BE2C (cell line): ENCODE measurements at regions not wholly inside any gene's neighbourhood (a gene's known extent, or its start where the extent isn't known, plus 50 kb on each side); places are given as distances from the start of the nearest gene placed in this dataset.

Source experiments
- DNase-seq: peaks from one replicate; pipeline ENCODE4 v3.0.0-alpha.2; 2020
- H3K27me3 ChIP-seq: fragments of 250-450 bp; sonication (Bioruptor Pico); 2 replicates; pipeline ENCODE4 v1.5.1; 2020; ENCODE audit warnings: mild to moderate bottlenecking
- H3K36me3 ChIP-seq: fragments of 250-450 bp; sonication (Bioruptor Pico); 2 replicates; pipeline ENCODE4 v1.5.1; 2020; ENCODE audit warnings: mild to moderate bottlenecking
- H3K4me1 ChIP-seq: fragments of 250-450 bp; sonication (Bioruptor Pico); 2 replicates; pipeline ENCODE4 v1.5.1; 2020
- H3K4me3 ChIP-seq: 2 replicates; pipeline ENCODE4 v1.5.1; 2011; ENCODE audit warnings: low read depth, low read length
- H3K9me3 ChIP-seq: fragments of 250-450 bp; sonication (Bioruptor Pico); 2 replicates; pipeline ENCODE4 v1.5.1; 2020
- CTCF ChIP-seq: IDR thresholded peaks from 2 replicates; pipeline ENCODE4 v1.5.1; 2012; ENCODE audit warnings: mild to moderate bottlenecking, low read depth, low read length

- no peak overlapping the region for H3K4me3 ChIP-seq
- H3K36me3 ChIP-seq = no peaks in the 10 kb centered on the region
- H3K27me3 ChIP-seq = no peaks in the 10 kb centered on the region
- no peaks in the 10 kb centered on the region for H3K4me1 ChIP-seq
- no peaks in the 10 kb centered on the region for H3K9me3 ChIP-seq
- no peak for TF ChIP-seq CTCF
- DNase-seq = no peak
These were observed 55.4 kb upstream of the FUT8 start for GRCh38 chr14:65357113-65357512.

- Histone ChIP-seq H3K27me3 (no peaks in the 10 kb centered on the region), H3K4me1 (no peaks in the 10 kb centered on the region), H3K36me3 (no peaks in the 10 kb centered on the region), H3K4me3 (no peak overlapping the region), H3K9me3 (no peaks in the 10 kb centered on the region)
- TF ChIP-seq CTCF = no peak
- no peak for DNase-seq
These were observed 54.8 kb upstream of the FUT8 start for GRCh38 chr14:65357689-65358088.

GRCh38 chr14:65359503-65359902 lies 53.0 kb upstream of the FUT8 start:
- H3K4me3 ChIP-seq = no peak overlapping the region
- peak; percentile 7; the same call in 1 of the 2 replicates for TF ChIP-seq CTCF
- H3K4me1 ChIP-seq = no peaks in the 10 kb centered on the region
- DNase-seq = no peak
- no peaks in the 10 kb centered on the region for H3K27me3 ChIP-seq
- no peaks in the 10 kb centered on the region for H3K9me3 ChIP-seq
- H3K36me3 ChIP-seq = no peaks in the 10 kb centered on the region

GRCh38 chr14:65360144-65360784 lies 52.3 kb upstream of the FUT8 start:
- no peaks in the 10 kb centered on the region for H3K27me3 ChIP-seq
- no peak for TF ChIP-seq CTCF
- no peak for DNase-seq
- no peak overlapping the region for H3K4me3 ChIP-seq
- no peaks in the 10 kb centered on the region for H3K9me3 ChIP-seq
- no peaks in the 10 kb centered on the region for H3K36me3 ChIP-seq
- H3K4me1 ChIP-seq = no peaks in the 10 kb centered on the region

GRCh38 chr14:65361920-65362319 lies 50.6 kb upstream of the FUT8 start:
- Histone ChIP-seq H3K9me3 (no peaks in the 10 kb centered on the region), H3K36me3 (no peaks in the 10 kb centered on the region), H3K27me3 (no peaks in the 10 kb centered on the region), H3K4me3 (no peak overlapping the region), H3K4me1 (no peaks in the 10 kb centered on the region)
- TF ChIP-seq CTCF = no peak
- no peak for DNase-seq
